Astrocyte of the cerebellum (primary cell): ENCODE measurements at regions not wholly inside any gene's neighbourhood (a gene's known extent, or its start where the extent isn't known, plus 50 kb on each side); places are given as distances from the start of the nearest gene placed in this dataset.

ENCODE experiments used
- DNase-seq: peaks from one replicate; pipeline ENCODE4 v3.0.0-alpha.2; 2011; ENCODE audit warnings: low read depth
- H3K4me3 ChIP-seq: 2 replicates; pipeline ENCODE4 v1.5.1; 2011; ENCODE audit warnings: mild to moderate bottlenecking, low read depth, low read length, moderate library complexity
- CTCF ChIP-seq: IDR thresholded peaks from 2 replicates; pipeline ENCODE4 v1.5.1; 2012; ENCODE audit warnings: low read length, low read depth, moderate library complexity, mild to moderate bottlenecking; ENCODE audit errors: missing control alignments
- in situ Hi-C: cut with HindIII; loops from 2 replicates; pipeline ENCODE4 v1.10.0; 2017; ENCODE audit warnings: low sequenced_read_pairs

GRCh38 chr5:158511454-158511853 lies 588.3 kb downstream of the EBF1 start:
- no peak for DNase-seq
- in situ Hi-C loops = no loop called here
- H3K4me3 ChIP-seq = no peak overlapping the region
- TF ChIP-seq CTCF = no peak

DNA sequence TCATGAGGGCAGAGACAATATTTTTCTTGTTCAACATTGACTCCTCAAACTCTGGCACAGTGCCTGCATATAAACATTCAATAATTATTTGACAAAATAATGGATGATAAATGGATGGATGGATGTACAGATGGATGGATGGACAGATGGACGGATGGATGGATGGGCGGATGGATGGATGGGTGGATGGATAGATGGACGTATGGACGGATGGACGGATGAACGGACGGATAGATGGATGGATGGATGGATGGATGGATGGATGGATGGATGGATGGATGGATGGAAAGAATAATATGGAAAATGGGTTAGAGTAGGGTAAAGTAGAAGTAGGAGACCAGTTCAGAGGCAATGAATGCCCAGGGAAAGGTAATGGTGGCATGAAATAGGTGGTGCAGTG lies 589.2 kb downstream of the EBF1 start:
- no peak for DNase-seq
- in situ Hi-C loops = no loop called here
- TF ChIP-seq CTCF = no peak
- no peak overlapping the region for H3K4me3 ChIP-seq

DNA sequence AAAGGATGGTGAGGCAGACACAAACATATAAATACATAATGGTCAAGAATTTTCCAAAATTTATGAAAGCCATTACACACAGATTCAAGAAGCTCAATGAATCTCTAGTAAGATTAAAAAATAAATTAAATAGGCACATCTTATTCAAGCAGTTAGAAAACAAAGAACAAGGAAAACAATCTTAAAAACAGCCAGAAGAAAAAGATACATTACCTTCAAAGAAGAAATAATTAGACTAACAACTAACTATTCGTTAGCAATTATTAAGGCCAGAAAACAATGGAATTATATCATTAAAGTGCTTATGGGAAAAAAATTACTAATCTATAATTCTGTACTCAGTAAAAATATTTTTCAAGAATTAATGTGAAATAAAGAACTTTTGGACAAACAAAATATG lies 593.1 kb downstream of the EBF1 start:
- DNase-seq = no peak
- in situ Hi-C loops = no loop called here
- no peak overlapping the region for H3K4me3 ChIP-seq
- no peak for TF ChIP-seq CTCF

DNA sequence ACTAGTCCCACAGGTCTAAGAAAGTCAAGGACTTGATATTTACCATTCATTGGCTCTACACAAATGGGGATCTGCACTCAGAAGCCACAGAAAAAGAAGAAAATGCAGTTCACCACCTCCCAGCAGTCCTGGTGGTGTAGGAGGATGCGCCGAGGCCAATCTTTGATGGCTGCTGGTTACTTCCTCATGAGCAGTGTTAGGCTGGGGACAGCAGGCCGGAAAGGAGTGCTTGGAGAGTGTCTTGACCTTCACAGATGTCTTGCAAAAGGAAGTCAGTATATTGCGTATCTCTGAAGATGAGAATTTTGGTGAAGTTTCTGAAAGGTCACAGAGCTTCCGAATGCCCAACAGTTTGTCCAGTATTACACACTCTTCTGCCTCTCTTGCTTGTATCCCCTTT lies 597.0 kb downstream of the EBF1 start:
- TF ChIP-seq CTCF = no peak
- in situ Hi-C loops = no loop called here
- no peak overlapping the region for H3K4me3 ChIP-seq
- DNase-seq = no peak

GRCh38 chr5:158499892-158500418 lies 599.8 kb downstream of the EBF1 start:
- DNase-seq = no peak
- no peak overlapping the region for H3K4me3 ChIP-seq
- TF ChIP-seq CTCF = no peak
- in situ Hi-C loops = no loop called here

GRCh38 chr5:158499075-158499891 lies 600.4 kb downstream of the EBF1 start:
- H3K4me3 ChIP-seq = no peak overlapping the region
- TF ChIP-seq CTCF = no peak
- no peak for DNase-seq
- in situ Hi-C loops = no loop called here
